ENCODE measurements at regions not wholly inside any gene's neighbourhood (a gene's known extent, or its start where the extent isn't known, plus 50 kb on each side); places are given as distances from the start of the nearest gene placed in this dataset.

DNA sequence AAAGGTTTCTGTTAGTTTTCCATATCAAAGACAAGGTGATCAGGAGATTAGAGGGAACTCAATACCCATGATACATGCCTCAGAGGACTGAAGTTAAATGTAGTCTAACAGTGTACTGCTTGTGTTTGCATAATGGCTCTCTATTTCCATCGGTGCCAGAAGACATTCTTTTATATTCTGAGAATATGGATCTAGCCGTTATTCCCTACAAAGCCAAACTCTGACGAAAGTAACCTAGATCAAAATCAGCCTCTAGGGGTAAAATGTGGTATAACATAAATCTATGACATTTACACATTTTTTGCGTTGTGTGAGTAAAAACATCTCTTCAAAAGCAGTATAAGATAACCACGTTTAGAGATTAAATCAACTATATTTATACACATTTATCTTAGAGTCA, 2232.7 kb downstream of the PCDH9 start:
- no peak for TF ChIP-seq POLR2A (IDR thresholded peaks at IDR 0.05)
- TF ChIP-seq CTCF (IDR thresholded peaks at IDR 0.05): no peak
- TF ChIP-seq EP300 (IDR thresholded peaks at IDR 0.05): no peak

All from ovary (tissue), 3 donors.